DOHH2 (cell line): ENCODE measurements at regions not wholly inside any gene's neighbourhood (a gene's known extent, or its start where the extent isn't known, plus 50 kb on each side); places are given as distances from the start of the nearest gene placed in this dataset.

ENCODE experiments used
- H3F3A ChIP-seq: fragments of 200-600 bp; sonication (generic), shearing (Covaris generic); 2 replicates; pipeline ENCODE4 v1.6.0; 2016; ENCODE audit warnings: antibody characterized with exemption, mild to moderate bottlenecking; ENCODE audit not compliant: control insufficient read depth, insufficient read depth
- H3K27ac ChIP-seq: fragments of 200-600 bp; sonication (generic); 2 replicates; pipeline ENCODE4 v1.5.1; 2014; ENCODE audit warnings: low read depth, mild to moderate bottlenecking, low read length, moderate library complexity
- H3K27me3 ChIP-seq: fragments of 200-600 bp; sonication (generic); 2 replicates; pipeline ENCODE4 v1.6.1; 2014; ENCODE audit warnings: mild to moderate bottlenecking, low read length, mixed read lengths; ENCODE audit not compliant: control insufficient read depth
- H3K36me3 ChIP-seq: fragments of 200-600 bp; sonication (generic); 2 replicates; pipeline ENCODE4 v1.6.1; 2014; ENCODE audit warnings: mild to moderate bottlenecking, low read length, moderate library complexity, mixed read lengths; ENCODE audit not compliant: control insufficient read depth
- H3K4me1 ChIP-seq: fragments of 200-600 bp; sonication (generic); 2 replicates; pipeline ENCODE4 v1.6.1; 2014; ENCODE audit warnings: mild to moderate bottlenecking, low read length, mixed read lengths; ENCODE audit not compliant: control insufficient read depth
- H3K4me2 ChIP-seq: fragments of 200-600 bp; sonication (generic); 2 replicates; pipeline ENCODE4 v1.6.0; 2014; ENCODE audit warnings: mild to moderate bottlenecking, low read length, moderate library complexity
- H3K4me3 ChIP-seq: fragments of 200-600 bp; sonication (generic); 2 replicates; pipeline ENCODE4 v1.5.1; 2014; ENCODE audit warnings: mild to moderate bottlenecking, low read length, mixed read lengths
- H3K79me2 ChIP-seq: fragments of 200-600 bp; sonication (generic); 2 replicates; pipeline ENCODE4 v1.6.1; 2014; ENCODE audit warnings: mild to moderate bottlenecking, low read length, mixed read lengths; ENCODE audit not compliant: control insufficient read depth
- H3K9me2 ChIP-seq: fragments of 200-600 bp; sonication (generic); replicated peaks from 2 replicates; pipeline ENCODE4 v1.6.1; 2014; ENCODE audit warnings: mild to moderate bottlenecking, low read length, mixed read lengths; ENCODE audit not compliant: control insufficient read depth
- H3K9me3 ChIP-seq: fragments of 200-600 bp; sonication (generic); 2 replicates; pipeline ENCODE4 v1.6.1; 2014; ENCODE audit warnings: antibody characterized with exemption, low read length, mixed read lengths; ENCODE audit not compliant: control insufficient read depth, insufficient read depth
- H4K20me1 ChIP-seq: fragments of 200-600 bp; sonication (generic); 2 replicates; pipeline ENCODE4 v1.6.0; 2014; ENCODE audit warnings: low read depth, mild to moderate bottlenecking, antibody characterized with exemption, low read length, moderate library complexity; ENCODE audit not compliant: control insufficient read depth, insufficient read depth
- EZH2phosphoT487 ChIP-seq: fragments of 200-600 bp; sonication (generic); IDR thresholded peaks from 2 replicates; pipeline ENCODE4 v1.6.1; 2017; ENCODE audit warnings: borderline replicate concordance, mild to moderate bottlenecking, antibody characterized with exemption, low read length, moderate library complexity, mixed read lengths
- TF ChIP-seq, protein P1 (sequence below): fragments of 200-600 bp; sonication (generic); IDR thresholded peaks from one replicate; pipeline ENCODE4 v1.5.1; 2014; ENCODE audit warnings: antibody characterized with exemption, mild to moderate bottlenecking, low read depth, low read length; ENCODE audit not compliant: poor library complexity, severe bottlenecking

DNA sequence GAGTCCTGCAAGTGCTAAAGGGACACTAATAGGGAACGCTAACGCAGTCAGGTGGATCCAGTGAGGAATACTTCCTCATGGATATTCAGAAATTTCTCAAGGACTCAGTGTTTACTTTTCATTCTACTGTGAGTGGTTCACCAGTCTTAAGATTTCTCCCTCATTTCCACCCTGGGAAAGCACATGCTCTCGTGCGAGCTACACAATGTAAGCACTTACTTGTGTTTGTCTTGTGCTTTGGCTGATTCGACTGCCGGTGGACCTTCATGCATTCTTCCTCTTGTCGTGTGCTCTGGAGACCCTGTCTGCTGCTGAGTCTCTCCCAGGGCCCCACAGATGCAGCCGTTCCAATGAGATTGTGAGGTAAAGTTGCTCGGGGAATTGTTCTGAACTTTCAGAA, 180.1 kb downstream of the NUFIP1 start:
- Histone ChIP-seq H4K20me1 (no peaks in the 10 kb centered on the region), H3K36me3 (no peaks in the 10 kb centered on the region), H3K27me3 (no peaks in the 10 kb centered on the region), H3K4me3 (no peak overlapping the region), H3K4me2 (no peak overlapping the region), H3F3A (no peaks in the 10 kb centered on the region), H3K27ac (no peak overlapping the region), H3K9me3 (no peaks in the 10 kb centered on the region), H3K9me2 (no peaks in the 10 kb centered on the region), H3K79me2 (no peaks in the 10 kb centered on the region), H3K4me1 (no peaks in the 10 kb centered on the region)
- TF ChIP-seq, protein P1, sequence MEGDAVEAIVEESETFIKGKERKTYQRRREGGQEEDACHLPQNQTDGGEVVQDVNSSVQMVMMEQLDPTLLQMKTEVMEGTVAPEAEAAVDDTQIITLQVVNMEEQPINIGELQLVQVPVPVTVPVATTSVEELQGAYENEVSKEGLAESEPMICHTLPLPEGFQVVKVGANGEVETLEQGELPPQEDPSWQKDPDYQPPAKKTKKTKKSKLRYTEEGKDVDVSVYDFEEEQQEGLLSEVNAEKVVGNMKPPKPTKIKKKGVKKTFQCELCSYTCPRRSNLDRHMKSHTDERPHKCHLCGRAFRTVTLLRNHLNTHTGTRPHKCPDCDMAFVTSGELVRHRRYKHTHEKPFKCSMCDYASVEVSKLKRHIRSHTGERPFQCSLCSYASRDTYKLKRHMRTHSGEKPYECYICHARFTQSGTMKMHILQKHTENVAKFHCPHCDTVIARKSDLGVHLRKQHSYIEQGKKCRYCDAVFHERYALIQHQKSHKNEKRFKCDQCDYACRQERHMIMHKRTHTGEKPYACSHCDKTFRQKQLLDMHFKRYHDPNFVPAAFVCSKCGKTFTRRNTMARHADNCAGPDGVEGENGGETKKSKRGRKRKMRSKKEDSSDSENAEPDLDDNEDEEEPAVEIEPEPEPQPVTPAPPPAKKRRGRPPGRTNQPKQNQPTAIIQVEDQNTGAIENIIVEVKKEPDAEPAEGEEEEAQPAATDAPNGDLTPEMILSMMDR, result no peak
- no peak for TF ChIP-seq EZH2phosphoT487

DNA sequence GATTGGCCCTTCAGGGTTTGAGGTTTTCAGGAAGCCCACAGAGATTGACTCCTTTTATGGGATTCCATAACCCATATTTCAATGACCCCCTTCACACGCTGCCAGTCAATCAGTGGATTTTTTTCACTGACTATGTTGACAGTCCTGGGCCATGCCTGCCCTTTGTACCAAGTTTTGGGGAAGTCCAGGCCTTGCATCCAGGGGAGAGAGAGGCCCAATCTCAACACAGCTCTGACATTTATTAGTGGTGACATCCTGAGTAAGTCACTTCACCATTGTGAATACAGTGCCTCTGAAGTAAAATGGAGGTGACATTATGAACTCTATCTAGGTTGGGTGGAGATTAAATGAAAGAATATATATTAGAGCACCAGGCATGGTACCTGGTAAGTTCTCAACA, 181.1 kb downstream of the NUFIP1 start:
- Histone ChIP-seq H3K36me3 (no peaks in the 10 kb centered on the region), H4K20me1 (no peaks in the 10 kb centered on the region), H3K9me2 (no peaks in the 10 kb centered on the region), H3K9me3 (no peaks in the 10 kb centered on the region), H3K27me3 (no peaks in the 10 kb centered on the region), H3F3A (no peaks in the 10 kb centered on the region), H3K4me3 (no peak overlapping the region), H3K27ac (no peak overlapping the region), H3K4me2 (no peak overlapping the region), H3K79me2 (no peaks in the 10 kb centered on the region), H3K4me1 (no peaks in the 10 kb centered on the region)
- no peak for TF ChIP-seq EZH2phosphoT487
- TF ChIP-seq, protein P1, result no peak

DNA sequence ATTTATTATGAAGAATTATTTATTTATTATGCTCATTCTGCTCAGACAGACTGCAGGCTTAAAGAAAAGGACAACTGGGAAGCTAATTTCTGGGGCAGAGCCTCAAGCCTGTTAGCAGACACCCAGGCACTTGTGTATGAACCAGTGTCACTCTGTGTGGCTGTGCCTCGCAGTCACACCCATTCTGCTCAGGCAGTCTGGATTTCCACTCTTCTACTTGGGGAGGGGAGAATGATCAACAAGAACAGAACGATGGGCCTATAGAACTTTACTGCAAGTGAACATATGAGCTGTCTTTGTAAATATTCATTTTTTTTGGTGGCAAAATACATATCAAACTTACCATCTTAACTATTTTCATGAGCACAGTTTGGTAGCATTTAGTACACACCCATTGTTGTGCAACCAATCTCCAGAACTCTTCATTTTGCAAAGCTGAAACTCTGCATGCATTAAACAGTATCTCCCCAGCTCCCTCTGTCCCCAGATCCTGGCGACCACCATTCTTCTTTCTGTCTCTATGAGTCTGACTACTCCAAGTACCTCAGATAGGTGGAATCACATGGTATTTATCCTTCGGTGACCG, 181.7 kb downstream of the NUFIP1 start:
- Histone ChIP-seq H3K9me2 (no peaks in the 10 kb centered on the region), H3K4me1 (no peaks in the 10 kb centered on the region), H3K9me3 (no peaks in the 10 kb centered on the region), H3K27ac (no peak overlapping the region), H3K4me2 (no peak overlapping the region), H3K36me3 (no peaks in the 10 kb centered on the region), H3K79me2 (no peaks in the 10 kb centered on the region), H3K4me3 (no peak overlapping the region), H3K27me3 (no peaks in the 10 kb centered on the region), H3F3A (no peaks in the 10 kb centered on the region), H4K20me1 (no peaks in the 10 kb centered on the region)
- TF ChIP-seq, protein P1, result no peak
- no peak for TF ChIP-seq EZH2phosphoT487
